NCI-H510A treated with DMSO at 0.1 percent for 48 hours (cell line): ENCODE measurements at regions not wholly inside any gene's neighbourhood (a gene's known extent, or its start where the extent isn't known, plus 50 kb on each side); places are given as distances from the start of the nearest gene placed in this dataset.
"Not testable (repeated sequence)": the region's sequence is repeated elsewhere in the genome, so short reads cannot be mapped to it uniquely, and the experiment has no call there.

Experiments
- DNase-seq: peaks from one replicate; lab custom pipeline; 2025; lab: John Stamatoyannopoulos, UW

GRCh38 chr7:82566752-82567151, 123.2 kb upstream of the CACNA2D1 start:
- DNase-seq = no peak

GRCh38 chr7:82562716-82563404, 119.3 kb upstream of the CACNA2D1 start:
- peak; percentile 7 for DNase-seq

GRCh38 chr7:82559193-82559805, 115.7 kb upstream of the CACNA2D1 start:
- DNase-seq = peak; percentile 82

DNA sequence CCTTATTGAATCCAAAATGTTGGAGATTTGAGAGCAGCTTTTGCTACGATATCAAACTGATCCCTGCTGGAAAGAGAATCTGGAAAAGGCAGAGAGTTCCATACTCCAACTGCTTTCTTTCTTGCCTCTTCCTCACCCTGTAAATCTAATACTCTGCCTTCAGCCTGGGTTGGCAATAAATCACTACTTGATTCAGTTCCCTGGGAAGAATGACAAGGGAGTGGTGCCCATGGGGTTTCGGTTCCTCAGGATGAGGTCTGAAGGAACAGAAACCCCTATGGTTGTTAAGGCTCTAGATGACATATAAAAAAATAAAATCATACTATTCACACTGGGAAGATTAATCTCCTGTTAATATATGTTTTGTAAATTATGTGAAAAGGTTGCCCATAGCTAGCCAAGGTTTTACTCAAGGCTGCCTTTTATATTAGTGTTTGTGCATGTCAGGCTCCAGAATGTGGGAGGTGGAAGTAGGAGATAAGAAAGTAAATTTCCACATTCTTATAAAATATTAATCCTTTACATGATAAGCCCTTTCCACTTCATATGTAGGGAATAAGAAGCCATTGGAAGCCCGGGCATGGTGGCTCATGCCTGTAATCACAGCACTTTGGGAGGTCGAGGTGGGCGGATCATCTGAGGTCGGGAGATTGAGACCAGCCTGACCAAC, 106.2 kb upstream of the CACNA2D1 start:
- DNase-seq = no peak

DNA sequence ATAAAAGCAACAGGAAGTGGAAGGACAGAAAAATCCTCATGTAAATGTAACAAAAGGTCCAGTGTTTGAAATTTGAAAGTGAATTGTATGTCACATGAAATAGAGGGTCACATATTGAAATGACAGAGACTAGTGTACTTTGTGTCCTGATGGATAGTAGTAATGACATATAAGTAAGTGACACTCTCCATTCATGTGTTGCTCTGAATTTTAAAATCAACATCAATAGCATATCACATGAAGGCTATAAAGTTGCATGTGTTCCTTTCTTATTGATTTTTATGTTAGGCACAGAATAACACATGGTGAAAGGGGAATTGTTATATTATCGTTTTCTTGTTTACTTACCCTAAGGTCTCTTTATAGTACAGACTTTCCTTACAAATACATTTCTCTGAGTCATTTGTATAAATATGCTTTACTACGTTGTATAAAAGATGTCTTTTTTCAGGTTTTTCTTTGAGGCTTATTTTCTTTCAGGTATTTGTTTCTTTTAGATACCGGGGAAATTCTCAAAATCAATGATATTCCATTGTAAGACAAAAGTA, 104.6 kb upstream of the CACNA2D1 start:
- DNase-seq = no peak

DNA sequence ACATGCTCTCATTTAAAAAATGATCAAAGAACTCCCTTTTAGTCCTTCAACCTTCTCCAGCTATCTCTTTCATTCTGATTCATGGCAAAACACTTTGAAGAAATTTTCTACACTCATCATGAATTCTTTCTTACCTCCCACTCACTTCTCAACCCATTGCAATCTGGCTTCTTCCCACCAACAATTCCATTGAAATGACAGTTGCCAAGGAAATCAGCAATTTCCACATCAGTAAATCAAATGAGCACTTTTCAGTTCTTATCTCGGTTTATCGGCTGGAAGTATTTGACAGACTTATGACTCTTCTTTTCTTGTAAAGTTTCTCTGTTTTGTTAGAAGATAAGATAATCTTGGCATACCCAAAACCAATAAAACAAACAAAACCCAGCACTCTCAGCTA, 99.1 kb upstream of the CACNA2D1 start:
- DNase-seq = no peak

DNA sequence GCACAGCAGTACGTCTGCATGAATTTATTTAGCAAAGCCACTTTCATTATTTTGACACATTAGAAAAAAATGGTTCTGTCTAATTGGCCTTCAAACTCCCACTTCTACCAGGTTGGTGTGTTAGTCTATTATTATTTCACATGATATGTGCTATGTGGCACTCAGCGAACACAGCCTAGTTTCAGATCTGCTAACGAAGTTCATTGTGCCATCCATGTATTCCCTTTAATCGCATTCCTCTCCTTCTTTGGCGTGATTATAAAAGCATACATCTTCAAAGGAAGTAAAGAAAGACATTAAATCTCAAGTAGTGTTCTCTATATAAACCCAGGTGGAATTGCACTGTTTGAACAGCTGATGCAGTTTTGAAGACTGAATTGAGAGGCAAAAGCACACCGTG, 96.4 kb upstream of the CACNA2D1 start:
- peak; percentile 45 for DNase-seq

- DNase-seq = no peak
Measured at GRCh38 chr7:82534684-82535083, 91.1 kb upstream of the CACNA2D1 start.

DNA sequence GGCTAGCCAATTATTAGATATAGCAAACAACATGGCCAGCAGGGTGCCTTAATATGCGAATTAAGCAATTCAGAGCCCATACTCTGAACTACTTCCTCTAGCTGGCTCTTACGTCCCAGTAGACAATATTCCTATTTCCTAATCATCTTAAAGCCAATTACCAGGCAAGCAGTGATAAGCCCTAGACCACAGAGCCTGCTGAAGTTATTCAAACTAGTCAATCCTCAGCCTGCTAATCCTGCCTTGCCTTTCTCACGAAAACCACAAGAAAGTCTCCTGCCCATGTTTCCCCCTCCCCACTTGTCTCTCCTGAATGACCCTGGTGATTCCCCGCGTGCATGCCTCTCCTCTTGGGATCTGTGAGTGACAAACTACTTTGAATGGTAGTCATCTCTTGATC, 86.8 kb upstream of the CACNA2D1 start:
- DNase-seq = no peak

DNA sequence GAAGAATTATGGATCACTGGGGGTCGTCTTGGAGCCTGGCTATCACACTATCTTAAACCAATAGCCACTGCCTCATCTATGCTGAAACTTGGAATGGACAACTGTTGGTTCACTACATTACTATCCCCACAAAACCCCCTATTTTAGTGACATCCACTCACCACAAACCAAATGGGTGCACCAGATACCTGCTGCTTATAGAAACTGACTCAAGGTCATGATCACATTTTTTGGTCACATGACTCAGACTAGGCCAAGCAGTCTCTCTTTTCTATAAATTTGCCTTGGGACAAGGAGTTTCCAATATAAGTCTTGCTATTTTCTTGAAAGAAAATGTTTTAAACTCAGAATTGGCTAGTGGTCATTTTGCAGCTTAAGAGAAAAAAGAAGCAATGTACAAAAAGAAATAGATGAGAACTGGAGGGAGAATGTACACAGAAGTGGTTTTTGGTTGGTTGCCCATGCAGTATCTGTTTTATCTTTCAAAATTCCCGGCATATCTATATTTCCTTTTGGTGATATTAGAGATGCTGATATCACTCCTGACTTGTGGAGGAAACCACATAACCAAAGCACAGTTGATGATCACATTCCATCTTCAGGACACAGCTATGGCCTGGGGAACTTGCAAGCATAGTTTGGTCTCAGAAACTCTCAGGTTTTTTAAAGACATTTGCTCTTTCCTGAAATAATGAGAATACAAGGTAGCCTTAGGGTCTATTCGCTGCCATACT, 85.2 kb upstream of the CACNA2D1 start:
- no peak for DNase-seq

- DNase-seq = no peak
Measured at GRCh38 chr7:82527851-82528250, 84.3 kb upstream of the CACNA2D1 start.

GRCh38 chr7:82521906-82522445, 78.4 kb upstream of the CACNA2D1 start:
- no peak for DNase-seq

DNA sequence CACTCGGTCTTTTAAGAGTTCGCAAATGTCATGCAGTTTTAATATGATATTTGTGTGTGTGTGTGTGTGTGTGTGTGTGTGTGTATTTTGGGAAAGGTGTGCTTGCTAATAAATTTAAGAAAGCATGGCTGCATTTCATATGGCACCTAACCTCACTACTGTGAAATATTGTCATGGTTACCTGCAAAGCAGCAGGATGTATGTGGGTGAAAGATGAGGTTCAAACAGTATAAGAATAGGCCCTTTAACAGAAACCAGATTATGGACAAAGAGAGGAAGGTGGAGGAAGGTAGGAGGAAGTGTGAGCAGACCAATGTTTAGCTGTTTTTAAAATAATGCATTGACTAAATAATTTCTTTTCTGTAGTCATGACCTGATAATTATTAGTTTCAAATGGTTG, 73.5 kb upstream of the CACNA2D1 start:
- DNase-seq = no peak

DNA sequence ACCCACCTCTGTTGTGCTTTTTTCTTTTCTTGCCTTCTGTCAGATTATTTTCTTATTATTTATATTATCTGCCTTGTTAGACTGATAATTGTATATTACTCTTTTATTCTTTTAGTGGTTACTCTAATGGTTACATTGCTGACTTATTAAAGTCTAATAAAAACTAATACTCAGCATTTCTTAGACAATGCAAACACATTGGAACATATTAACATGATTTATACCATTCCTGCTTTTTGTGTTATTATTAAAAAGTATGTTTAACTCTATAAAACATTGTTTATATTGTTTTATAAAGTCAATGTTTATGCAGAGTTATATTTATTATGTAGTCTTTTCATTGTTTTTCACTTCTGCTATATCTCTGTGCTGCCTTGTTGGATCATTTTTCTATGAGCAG, 68.0 kb upstream of the CACNA2D1 start:
- no peak for DNase-seq

DNA sequence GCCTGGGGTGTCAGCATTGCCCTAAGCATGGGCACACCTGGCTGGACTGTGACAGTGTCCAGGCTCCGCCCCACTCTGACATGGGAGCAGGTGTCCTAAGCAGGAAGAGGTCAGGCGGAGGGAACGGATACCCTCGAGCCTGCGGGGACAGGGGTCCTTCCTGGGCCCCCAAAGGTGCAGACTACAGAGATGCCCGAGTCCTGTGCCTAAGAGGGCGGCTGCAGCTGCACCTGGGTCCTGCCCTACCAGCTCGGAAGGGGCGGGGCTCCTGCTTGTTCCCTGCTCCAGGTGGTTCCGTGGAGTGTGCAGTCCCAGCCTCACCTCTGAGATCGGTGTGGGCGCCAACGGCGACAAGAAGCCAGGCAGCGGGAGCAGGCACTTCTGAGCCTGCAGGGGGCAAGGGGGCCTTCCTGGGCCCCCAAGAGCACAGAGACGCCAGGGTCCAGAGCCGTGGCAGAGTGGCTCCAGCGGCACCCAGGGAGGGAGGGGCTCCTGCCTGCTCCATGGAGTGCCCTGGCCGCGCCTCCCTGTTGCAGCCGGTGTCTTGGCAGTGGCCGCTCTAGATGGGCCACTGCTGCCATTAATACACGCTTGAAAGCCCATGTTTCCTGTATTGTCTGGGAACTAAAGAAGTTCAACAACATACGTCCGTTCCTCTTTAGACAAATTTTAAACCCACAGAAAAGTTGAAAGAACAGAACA, 64.5 kb upstream of the CACNA2D1 start:
- peak; percentile 63 for DNase-seq

GRCh38 chr7:82507365-82507975, 63.9 kb upstream of the CACNA2D1 start:
- DNase-seq = peak; percentile 80

DNA sequence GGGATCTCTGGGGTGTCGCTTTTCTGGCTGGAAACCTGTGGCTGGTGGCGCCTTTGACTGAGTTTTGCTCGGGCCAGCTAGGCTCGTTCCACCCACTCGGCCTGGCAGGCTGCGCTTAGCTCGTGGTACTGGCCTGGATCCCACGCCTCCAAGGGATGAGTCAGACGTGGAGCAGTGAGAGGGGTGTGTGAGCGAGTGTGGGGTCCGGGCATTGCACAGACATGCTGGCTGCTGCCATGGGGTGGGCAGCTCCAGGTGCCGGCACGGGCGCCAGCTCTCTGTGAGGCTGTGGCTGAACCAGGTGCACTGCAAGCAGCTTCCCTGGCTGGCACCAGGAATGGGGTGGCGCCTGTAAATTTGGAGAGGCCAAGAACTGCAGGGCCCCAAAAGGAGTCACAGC, 63.1 kb upstream of the CACNA2D1 start:
- DNase-seq = no peak

- DNase-seq = no peak
Measured at GRCh38 chr7:82506208-82506607, 62.6 kb upstream of the CACNA2D1 start.

DNA sequence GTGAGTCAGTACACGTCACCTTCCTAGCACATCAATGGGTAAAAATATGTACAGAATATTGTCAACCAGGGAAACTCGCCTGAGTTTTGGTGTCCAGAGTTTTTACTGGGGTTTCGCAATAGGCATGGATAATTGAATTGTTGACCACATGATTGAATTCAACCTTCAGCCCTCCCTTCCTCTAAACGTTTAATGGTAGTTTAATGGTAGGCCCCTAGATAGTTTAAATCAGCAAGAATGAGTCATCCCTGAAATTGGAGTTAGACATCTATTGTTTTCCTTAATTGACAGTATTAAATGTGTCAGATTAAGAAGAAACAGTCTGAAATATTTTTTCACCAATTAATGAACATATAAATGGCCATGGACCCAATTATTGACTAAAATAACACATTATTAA, 57.8 kb upstream of the CACNA2D1 start:
- no peak for DNase-seq

DNA sequence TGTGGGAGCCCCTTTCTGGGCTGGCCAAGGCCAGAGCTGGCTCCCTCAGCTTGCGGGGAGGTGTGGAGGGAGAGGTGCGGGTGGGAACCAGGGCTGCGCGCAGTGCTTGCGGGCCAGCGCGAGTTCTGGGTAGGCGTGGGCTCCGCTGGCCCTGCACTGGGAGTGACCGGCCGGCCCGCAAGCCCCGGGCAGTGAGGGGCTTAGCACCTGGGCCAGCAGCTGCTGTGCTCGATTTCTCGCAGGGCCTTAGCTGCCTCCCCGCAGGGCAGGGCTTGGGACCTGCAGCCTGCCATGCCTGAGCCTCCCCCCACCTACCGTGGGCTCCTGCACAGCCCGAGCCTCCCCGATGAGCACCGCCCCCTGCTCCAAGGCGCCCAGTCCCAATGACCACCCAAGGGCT, 56.0 kb upstream of the CACNA2D1 start:
- DNase-seq = not testable (repeated sequence)

- no peak for DNase-seq
Measured at GRCh38 chr7:82494420-82494819, 50.8 kb upstream of the CACNA2D1 start.
